ENCODE measurements at regions not wholly inside any gene's neighbourhood (a gene's known extent, or its start where the extent isn't known, plus 50 kb on each side); places are given as distances from the start of the nearest gene placed in this dataset.

DNA sequence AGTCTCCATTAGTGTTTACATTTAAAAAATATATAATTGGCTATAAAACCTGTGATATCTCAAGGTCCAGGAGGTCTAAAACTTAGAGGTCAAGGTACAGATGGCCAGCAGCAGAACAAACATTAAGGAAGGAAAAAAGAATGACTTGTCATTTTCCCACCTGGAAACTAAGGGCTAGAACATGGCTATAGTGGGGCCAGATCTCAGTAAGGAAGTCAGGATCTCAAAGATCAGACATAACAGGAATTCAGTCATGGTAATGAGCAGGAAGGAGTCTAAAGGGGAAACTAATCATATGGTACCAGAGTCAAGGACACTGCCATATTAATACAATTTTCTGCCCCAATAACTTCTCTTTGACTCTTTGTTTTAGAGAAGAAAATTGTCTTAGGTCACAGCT, 1018.8 kb downstream of the PLA2G4A start:
- TF ChIP-seq, protein P1, sequence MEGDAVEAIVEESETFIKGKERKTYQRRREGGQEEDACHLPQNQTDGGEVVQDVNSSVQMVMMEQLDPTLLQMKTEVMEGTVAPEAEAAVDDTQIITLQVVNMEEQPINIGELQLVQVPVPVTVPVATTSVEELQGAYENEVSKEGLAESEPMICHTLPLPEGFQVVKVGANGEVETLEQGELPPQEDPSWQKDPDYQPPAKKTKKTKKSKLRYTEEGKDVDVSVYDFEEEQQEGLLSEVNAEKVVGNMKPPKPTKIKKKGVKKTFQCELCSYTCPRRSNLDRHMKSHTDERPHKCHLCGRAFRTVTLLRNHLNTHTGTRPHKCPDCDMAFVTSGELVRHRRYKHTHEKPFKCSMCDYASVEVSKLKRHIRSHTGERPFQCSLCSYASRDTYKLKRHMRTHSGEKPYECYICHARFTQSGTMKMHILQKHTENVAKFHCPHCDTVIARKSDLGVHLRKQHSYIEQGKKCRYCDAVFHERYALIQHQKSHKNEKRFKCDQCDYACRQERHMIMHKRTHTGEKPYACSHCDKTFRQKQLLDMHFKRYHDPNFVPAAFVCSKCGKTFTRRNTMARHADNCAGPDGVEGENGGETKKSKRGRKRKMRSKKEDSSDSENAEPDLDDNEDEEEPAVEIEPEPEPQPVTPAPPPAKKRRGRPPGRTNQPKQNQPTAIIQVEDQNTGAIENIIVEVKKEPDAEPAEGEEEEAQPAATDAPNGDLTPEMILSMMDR (IDR thresholded peaks at IDR 0.05; ENCODE audit: low read depth, low read length, missing input control) = no peak
- TF ChIP-seq JUND (IDR thresholded peaks at IDR 0.05) = no peak

All from liver (tissue), 3 donors.